ENCODE measurements at regions not wholly inside any gene's neighbourhood (a gene's known extent, or its start where the extent isn't known, plus 50 kb on each side); places are given as distances from the start of the nearest gene placed in this dataset.

- TF ChIP-seq TCF3 (IDR thresholded peaks at IDR 0.05; ENCODE audit: borderline replicate concordance, insufficient read depth, low read depth, low read length), result no peak
- no peak for TF ChIP-seq RAD51 (IDR thresholded peaks at IDR 0.05)
- no peak for TF ChIP-seq ZZZ3 (IDR thresholded peaks at IDR 0.05; ENCODE audit: control insufficient read depth, insufficient read length, low read depth)
- TF ChIP-seq ZNF592 (IDR thresholded peaks at IDR 0.05), result no peak
- TF ChIP-seq ZNF207 (IDR thresholded peaks at IDR 0.05; ENCODE audit: borderline replicate concordance), result no peak
- no peak for TF ChIP-seq EGR1 (IDR thresholded peaks at IDR 0.05; ENCODE audit: borderline replicate concordance in 1 of 2, low read depth in 2 of 2, low read length in 2 of 2)
Observed at GRCh38 chr7:20858951-20859350, 72.3 kb upstream of the SP8 start (continued).

GRCh38 chr7:20861468-20861867, 74.8 kb upstream of the SP8 start:
- in situ Hi-C loops (cut with MboI), result no loop called here
- CTCF ChIA-PET, result no interaction called here
- Histone ChIP-seq H2AFZ (ENCODE audit: control insufficient read depth, low read depth, low read length) (no peak overlapping the region), H3K79me2 (ENCODE audit: control insufficient read depth, insufficient read depth, low read length) (no peaks in the 10 kb centered on the region), H3K27me3 (replicated peaks in 1 of 2; ENCODE audit: control insufficient read depth in 2 of 2, insufficient read depth in 2 of 2, low read length in 1 of 2) (no peaks in the 10 kb centered on the region), H3K4me1 (ENCODE audit: control insufficient read depth, insufficient read depth, low read length) (no peaks in the 10 kb centered on the region), H3K9me3 (replicated peaks; ENCODE audit: control insufficient read depth, insufficient read depth, low read length) (no peaks in the 10 kb centered on the region), H4K20me1 (ENCODE audit: control insufficient read depth, insufficient read depth) (no peaks in the 10 kb centered on the region), H3K9ac (ENCODE audit: control insufficient read depth, insufficient read depth, low read length) (no peak overlapping the region), H3K27ac (ENCODE audit: control insufficient read depth, insufficient read depth) (no peak overlapping the region), H3K36me3 (ENCODE audit: control insufficient read depth in 2 of 2, insufficient read depth in 2 of 2, low read length in 1 of 2) (no peaks in the 10 kb centered on the region), H3K4me3 (no peak overlapping the region), H3K4me2 (ENCODE audit: control insufficient read depth, insufficient read depth) (no peak overlapping the region)
- BruUV-seq (replicated peaks), result no TSS peak
- RAD21 ChIA-PET (ENCODE audit: unreplicated experiment), result no interaction called here
- intact Hi-C loops (cut with micrococcal nuclease; ENCODE audit: unreplicated experiment), result no loop called here
- POLR2A ChIA-PET, result no interaction called here
- 35% methylated on average over 4 of the region's 4 CpGs for WGBS (ENCODE audit: insufficient coverage, insufficient replicate concordance, low lambda C conversion rate, missing lambda C conversion rate)
- ATAC-seq (no peak), FAIRE-seq (no peak), DNase-seq (ENCODE audit: low read depth, low spot score) (no peak)
- SMC1A ChIA-PET (ENCODE audit: uncharacterized antibody, unreplicated experiment), result no interaction called here
- TF ChIP-seq ZNF687 (IDR thresholded peaks at IDR 0.05) (no peak), ASH2L (IDR thresholded peaks at IDR 0.05; ENCODE audit: borderline replicate concordance, low read depth) (no peak), EED (IDR thresholded peaks at IDR 0.05; ENCODE audit: low read depth) (no peak), TCF3 (IDR thresholded peaks at IDR 0.05; ENCODE audit: borderline replicate concordance, insufficient read depth, low read depth, low read length) (no peak), ZNF384 (IDR thresholded peaks at IDR 0.05; ENCODE audit: borderline replicate concordance, low read depth, low read length) (no peak), IRF4 (IDR thresholded peaks at IDR 0.05; ENCODE audit: low read depth, low read length) (no peak), POU2F2 (IDR thresholded peaks at IDR 0.05; ENCODE audit: borderline replicate concordance, low read depth, low read length) (no peak), CREB1 (IDR thresholded peaks at IDR 0.05; ENCODE audit: low read depth) (no peak), JUND (IDR thresholded peaks at IDR 0.05; ENCODE audit: low read depth, low read length) (no peak), KLF5 (IDR thresholded peaks at IDR 0.05; ENCODE audit: partially characterized antibody) (no peak), KAT2A (conservative IDR thresholded peaks at IDR 0.05; ENCODE audit: control insufficient read depth, low read depth, low read length) (no peak), EGR1 (IDR thresholded peaks at IDR 0.05; ENCODE audit: borderline replicate concordance in 1 of 2, low read depth in 2 of 2, low read length in 2 of 2) (no peak)
